Loucy (cell line): ENCODE measurements at regions not wholly inside any gene's neighbourhood (a gene's known extent, or its start where the extent isn't known, plus 50 kb on each side); places are given as distances from the start of the nearest gene placed in this dataset.

Experiments used
- H2AFZ ChIP-seq: fragments of 200-600 bp; sonication (generic); 2 replicates; pipeline ENCODE4 v1.6.0; 2016; ENCODE audit warnings: antibody characterized with exemption, mild to moderate bottlenecking, low read length, moderate library complexity
- H3F3A ChIP-seq: fragments of 200-600 bp; 2 replicates; pipeline ENCODE4 v1.6.0; 2016; ENCODE audit warnings: antibody characterized with exemption, low read depth, mild to moderate bottlenecking
- H3K27me3 ChIP-seq: fragments of 200-600 bp; sonication (generic); 2 replicates; pipeline ENCODE4 v1.6.1; 2014; ENCODE audit warnings: low read length, mild to moderate bottlenecking; ENCODE audit not compliant: insufficient read depth, poor library complexity, severe bottlenecking
- H3K36me3 ChIP-seq: fragments of 200-600 bp; sonication (generic); 2 replicates; pipeline ENCODE4 v1.6.1; 2016; ENCODE audit warnings: low read length; ENCODE audit not compliant: insufficient read depth
- H3K4me1 ChIP-seq: fragments of 200-600 bp; sonication (generic); 2 replicates; pipeline ENCODE4 v1.5.1; 2014; ENCODE audit warnings: low read length, mild to moderate bottlenecking; ENCODE audit not compliant: insufficient read depth, poor library complexity, severe bottlenecking
- H3K4me2 ChIP-seq: fragments of 200-600 bp; sonication (generic); 2 replicates; pipeline ENCODE4 v1.6.0; 2014; ENCODE audit warnings: antibody characterized with exemption, low read length, low read depth, mild to moderate bottlenecking; ENCODE audit not compliant: poor library complexity, severe bottlenecking
- H3K4me3 ChIP-seq: fragments of 200-600 bp; sonication (generic); 2 replicates; pipeline ENCODE4 v1.5.1; 2014; ENCODE audit warnings: low read length, mild to moderate bottlenecking, mixed read lengths; ENCODE audit not compliant: poor library complexity, severe bottlenecking
- H3K79me2 ChIP-seq: fragments of 200-600 bp; sonication (generic); 2 replicates; pipeline ENCODE4 v1.6.1; 2014; ENCODE audit warnings: low read length; ENCODE audit not compliant: insufficient read depth
- H3K9ac ChIP-seq: fragments of 200-600 bp; sonication (generic); 2 replicates; pipeline ENCODE4 v1.6.0; 2014; ENCODE audit warnings: mild to moderate bottlenecking, low read depth, low read length, moderate library complexity; ENCODE audit not compliant: poor library complexity, severe bottlenecking
- H3K9me2 ChIP-seq: fragments of 200-600 bp; sonication (generic); replicated peaks from 2 replicates; pipeline ENCODE4 v1.6.1; 2016; ENCODE audit warnings: low read depth, low read length, mixed read lengths
- H3K9me3 ChIP-seq: fragments of 200-600 bp; sonication (generic); 2 replicates; pipeline ENCODE4 v1.6.1; 2014; ENCODE audit warnings: mild to moderate bottlenecking, antibody characterized with exemption, low read length, low read depth; ENCODE audit not compliant: insufficient read depth
- H4K20me1 ChIP-seq: fragments of 200-600 bp; sonication (generic); 2 replicates; pipeline ENCODE4 v1.6.0; 2014; ENCODE audit warnings: antibody characterized with exemption, low read length, mild to moderate bottlenecking; ENCODE audit not compliant: insufficient read depth, poor library complexity, severe bottlenecking
- CTCF ChIP-seq: fragments of 200-600 bp; sonication (generic); conservative IDR thresholded peaks from 2 replicates; pipeline ENCODE4 v1.5.1; 2014; ENCODE audit warnings: mild to moderate bottlenecking, antibody characterized with exemption, low read length
- EZH2phosphoT487 ChIP-seq: fragments of 200-600 bp; IDR thresholded peaks from 2 replicates; pipeline ENCODE4 v1.6.1; 2018; ENCODE audit warnings: antibody characterized with exemption, mild to moderate bottlenecking, moderate library complexity, borderline replicate concordance

GRCh38 chr18:43702399-43702798 lies 425.1 kb upstream of the SYT4 start:
- no peaks in the 10 kb centered on the region for H3K27me3 ChIP-seq
- no peaks in the 10 kb centered on the region for H3K9me2 ChIP-seq
- no peak overlapping the region for H3K9ac ChIP-seq
- no peak overlapping the region for H3K4me2 ChIP-seq
- H3F3A ChIP-seq = no peaks in the 10 kb centered on the region
- H3K79me2 ChIP-seq = no peaks in the 10 kb centered on the region
- H2AFZ ChIP-seq = no peak overlapping the region
- no peak for TF ChIP-seq EZH2phosphoT487
- TF ChIP-seq CTCF = no peak
- H3K4me1 ChIP-seq = no peaks in the 10 kb centered on the region
- H3K4me3 ChIP-seq = no peak overlapping the region
- no peaks in the 10 kb centered on the region for H3K9me3 ChIP-seq
- H4K20me1 ChIP-seq = no peaks in the 10 kb centered on the region
- no peaks in the 10 kb centered on the region for H3K36me3 ChIP-seq

GRCh38 chr18:43703050-43703449 lies 425.8 kb upstream of the SYT4 start:
- Histone ChIP-seq H3K9me2 (no peaks in the 10 kb centered on the region), H3K9ac (no peak overlapping the region), H3K79me2 (no peaks in the 10 kb centered on the region), H3K9me3 (no peaks in the 10 kb centered on the region), H2AFZ (no peak overlapping the region), H3K4me2 (no peak overlapping the region), H3K4me1 (no peaks in the 10 kb centered on the region), H3K4me3 (no peak overlapping the region), H4K20me1 (no peaks in the 10 kb centered on the region), H3K27me3 (no peaks in the 10 kb centered on the region), H3K36me3 (no peaks in the 10 kb centered on the region), H3F3A (no peaks in the 10 kb centered on the region)
- TF ChIP-seq CTCF = no peak
- no peak for TF ChIP-seq EZH2phosphoT487

GRCh38 chr18:43705850-43706249 lies 428.6 kb upstream of the SYT4 start:
- Histone ChIP-seq H4K20me1 (no peaks in the 10 kb centered on the region), H3F3A (no peaks in the 10 kb centered on the region), H3K9me2 (no peaks in the 10 kb centered on the region), H3K9ac (no peak overlapping the region), H3K4me3 (no peak overlapping the region), H3K9me3 (no peaks in the 10 kb centered on the region), H3K79me2 (no peaks in the 10 kb centered on the region), H3K4me1 (no peaks in the 10 kb centered on the region), H3K4me2 (no peak overlapping the region), H3K36me3 (no peaks in the 10 kb centered on the region), H2AFZ (no peak overlapping the region), H3K27me3 (no peaks in the 10 kb centered on the region)
- TF ChIP-seq EZH2phosphoT487 (no peak), CTCF (no peak)
